ENCODE measurements at regions not wholly inside any gene's neighbourhood (a gene's known extent, or its start where the extent isn't known, plus 50 kb on each side); places are given as distances from the start of the nearest gene placed in this dataset.

DNA sequence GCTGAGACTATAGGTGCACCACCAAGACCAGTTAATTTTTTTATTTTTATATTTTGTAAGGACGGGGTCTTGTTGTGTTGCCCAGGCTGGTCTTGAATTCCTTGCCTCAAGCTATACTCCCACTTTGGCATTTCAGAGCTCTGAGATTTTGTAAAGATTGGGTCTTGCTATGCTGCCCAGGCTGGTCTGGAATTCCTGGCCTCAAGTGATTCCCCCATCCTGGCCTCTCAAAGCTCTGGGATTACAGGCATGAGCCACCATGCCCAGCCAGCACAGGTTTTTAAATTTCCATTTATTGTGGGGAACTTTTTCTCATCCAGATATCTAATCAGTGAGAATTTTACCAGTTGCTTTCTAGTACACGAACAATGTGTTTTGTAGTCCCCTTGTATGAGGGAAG lies 156.1 kb upstream of the VLDLR start:
- ChIA-PET CTCF (interaction anchor here (0.6 kb wide), 1 partner anchor 43 kb away, joined by 3 read pairs; no protein-coding TSS in a partner anchor), POLR2A (no interaction called here)
- no peaks in the 10 kb centered on the region for H3K36me3 ChIP-seq (ENCODE audit: control insufficient read depth in 2 of 2, insufficient read depth in 1 of 2, low read length in 2 of 2)
- TF ChIP-seq ZNF121 (tag by site-specific recombination; IDR thresholded peaks at IDR 0.05) (peak; percentile 48; the same call in 1 of the 2 replicates), ZNF138 (tag by site-specific recombination; IDR thresholded peaks at IDR 0.05; ENCODE audit: borderline replicate concordance) (no peak)
- no peaks in the 10 kb centered on the region for H3K9me3 ChIP-seq (ENCODE audit: control insufficient read depth, insufficient read depth, low read depth, low read length)
- no peak overlapping the region for H3K4me3 ChIP-seq (ENCODE audit: low read depth, low read length)
- H3K27ac ChIP-seq (ENCODE audit: extremely low read depth, low read depth, low read length): no peak overlapping the region; the same call in 1 of the 2 replicates
- peaks cover 22% of the 10 kb centered on the region for H3K4me1 ChIP-seq (ENCODE audit: control insufficient read depth, insufficient read depth, low read length)

DNA sequence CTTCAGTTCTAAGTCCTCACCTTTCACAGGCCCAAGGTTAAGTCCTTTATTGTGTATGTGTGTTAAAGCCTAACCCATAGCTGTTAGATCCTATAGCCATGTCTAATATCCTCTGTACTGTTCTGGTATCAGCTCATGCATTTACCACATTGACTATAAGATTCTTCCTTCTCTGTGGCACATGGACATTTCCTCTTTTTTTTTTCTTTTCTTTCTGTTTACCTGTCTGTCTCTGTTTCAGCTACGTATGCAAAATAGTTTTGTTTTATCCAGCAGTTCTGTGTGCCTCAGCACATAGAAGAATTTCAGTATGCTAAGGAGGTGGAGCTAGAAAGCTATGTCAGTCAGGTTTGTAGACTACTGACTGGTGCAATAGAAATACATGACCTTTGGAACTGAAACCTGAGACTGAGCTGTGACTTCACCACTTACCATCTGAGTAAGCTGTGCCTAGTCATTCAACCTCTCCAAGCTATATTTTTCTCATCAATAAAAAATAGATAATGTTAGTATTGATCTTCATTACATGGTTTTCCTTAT lies 155.6 kb upstream of the VLDLR start:
- no peak overlapping the region for H3K4me3 ChIP-seq (ENCODE audit: low read depth, low read length)
- no peaks in the 10 kb centered on the region for H3K9me3 ChIP-seq (ENCODE audit: control insufficient read depth, insufficient read depth, low read depth, low read length)
- peaks cover 22% of the 10 kb centered on the region for H3K4me1 ChIP-seq (ENCODE audit: control insufficient read depth, insufficient read depth, low read length)
- TF ChIP-seq, protein P1, sequence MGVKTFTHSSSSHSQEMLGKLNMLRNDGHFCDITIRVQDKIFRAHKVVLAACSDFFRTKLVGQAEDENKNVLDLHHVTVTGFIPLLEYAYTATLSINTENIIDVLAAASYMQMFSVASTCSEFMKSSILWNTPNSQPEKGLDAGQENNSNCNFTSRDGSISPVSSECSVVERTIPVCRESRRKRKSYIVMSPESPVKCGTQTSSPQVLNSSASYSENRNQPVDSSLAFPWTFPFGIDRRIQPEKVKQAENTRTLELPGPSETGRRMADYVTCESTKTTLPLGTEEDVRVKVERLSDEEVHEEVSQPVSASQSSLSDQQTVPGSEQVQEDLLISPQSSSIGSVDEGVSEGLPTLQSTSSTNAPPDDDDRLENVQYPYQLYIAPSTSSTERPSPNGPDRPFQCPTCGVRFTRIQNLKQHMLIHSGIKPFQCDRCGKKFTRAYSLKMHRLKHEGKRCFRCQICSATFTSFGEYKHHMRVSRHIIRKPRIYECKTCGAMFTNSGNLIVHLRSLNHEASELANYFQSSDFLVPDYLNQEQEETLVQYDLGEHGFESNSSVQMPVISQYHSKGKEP (tag by site-specific recombination; IDR thresholded peaks at IDR 0.05): no peak
- TF ChIP-seq, protein P2, sequence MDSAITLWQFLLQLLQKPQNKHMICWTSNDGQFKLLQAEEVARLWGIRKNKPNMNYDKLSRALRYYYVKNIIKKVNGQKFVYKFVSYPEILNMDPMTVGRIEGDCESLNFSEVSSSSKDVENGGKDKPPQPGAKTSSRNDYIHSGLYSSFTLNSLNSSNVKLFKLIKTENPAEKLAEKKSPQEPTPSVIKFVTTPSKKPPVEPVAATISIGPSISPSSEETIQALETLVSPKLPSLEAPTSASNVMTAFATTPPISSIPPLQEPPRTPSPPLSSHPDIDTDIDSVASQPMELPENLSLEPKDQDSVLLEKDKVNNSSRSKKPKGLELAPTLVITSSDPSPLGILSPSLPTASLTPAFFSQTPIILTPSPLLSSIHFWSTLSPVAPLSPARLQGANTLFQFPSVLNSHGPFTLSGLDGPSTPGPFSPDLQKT (IDR thresholded peaks at IDR 0.05; ENCODE audit: borderline replicate concordance, low read depth, low read length): no peak
- TF ChIP-seq OSR2 (tag by site-specific recombination; IDR thresholded peaks at IDR 0.05): 0 out of 2 replicates have a peak, but pooled peaks have one; percentile 25
- peak overlapping the region; percentile 21; the same call in 1 of the 2 replicates for H3K27ac ChIP-seq (ENCODE audit: extremely low read depth, low read depth, low read length)
- no peaks in the 10 kb centered on the region for H3K36me3 ChIP-seq (ENCODE audit: control insufficient read depth in 2 of 2, insufficient read depth in 1 of 2, low read length in 2 of 2)
- ChIA-PET CTCF (interaction anchor here (0.6 to 1.3 kb wide), 2 partner anchors 44 to 54 kb away, joined by 3 to 7 read pairs; no protein-coding TSS in a partner anchor), POLR2A (no interaction called here)

GRCh38 chr9:2466703-2467102 lies 154.9 kb upstream of the VLDLR start:
- Histone ChIP-seq H3K4me1 (ENCODE audit: control insufficient read depth, insufficient read depth, low read length) (peaks cover 22% of the 10 kb centered on the region), H3K36me3 (ENCODE audit: control insufficient read depth in 2 of 2, insufficient read depth in 1 of 2, low read length in 2 of 2) (no peaks in the 10 kb centered on the region), H3K9me3 (ENCODE audit: control insufficient read depth, insufficient read depth, low read depth, low read length) (no peaks in the 10 kb centered on the region), H3K4me3 (ENCODE audit: low read depth, low read length) (no peak overlapping the region), H3K27ac (ENCODE audit: extremely low read depth, low read depth, low read length) (0 out of 2 replicates have a peak overlapping the region, but pooled peaks have one; percentile 7)
- CTCF ChIA-PET: interaction anchor here (1.1 to 1.3 kb wide), 2 partner anchors 53 to 55 kb away, joined by 4 to 7 read pairs; no protein-coding TSS in a partner anchor
- POLR2A ChIA-PET: no interaction called here
- TF ChIP-seq, protein P3, sequence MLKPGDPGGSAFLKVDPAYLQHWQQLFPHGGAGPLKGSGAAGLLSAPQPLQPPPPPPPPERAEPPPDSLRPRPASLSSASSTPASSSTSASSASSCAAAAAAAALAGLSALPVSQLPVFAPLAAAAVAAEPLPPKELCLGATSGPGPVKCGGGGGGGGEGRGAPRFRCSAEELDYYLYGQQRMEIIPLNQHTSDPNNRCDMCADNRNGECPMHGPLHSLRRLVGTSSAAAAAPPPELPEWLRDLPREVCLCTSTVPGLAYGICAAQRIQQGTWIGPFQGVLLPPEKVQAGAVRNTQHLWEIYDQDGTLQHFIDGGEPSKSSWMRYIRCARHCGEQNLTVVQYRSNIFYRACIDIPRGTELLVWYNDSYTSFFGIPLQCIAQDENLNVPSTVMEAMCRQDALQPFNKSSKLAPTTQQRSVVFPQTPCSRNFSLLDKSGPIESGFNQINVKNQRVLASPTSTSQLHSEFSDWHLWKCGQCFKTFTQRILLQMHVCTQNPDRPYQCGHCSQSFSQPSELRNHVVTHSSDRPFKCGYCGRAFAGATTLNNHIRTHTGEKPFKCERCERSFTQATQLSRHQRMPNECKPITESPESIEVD (tag by site-specific recombination; IDR thresholded peaks at IDR 0.05): peak; percentile 90
- peak; percentile 22; the same call in 1 of the 2 replicates for TF ChIP-seq ZNF596 (tag by site-specific recombination; IDR thresholded peaks at IDR 0.05)
- TF ChIP-seq, protein P1 (tag by site-specific recombination; IDR thresholded peaks at IDR 0.05): peak; percentile 69; the same call in 1 of the 2 replicates
- TF ChIP-seq ZNF174 (tag by site-specific recombination; IDR thresholded peaks at IDR 0.05): no peak
- TF ChIP-seq ZBTB17 (tag by site-specific recombination; IDR thresholded peaks at IDR 0.05): peak; percentile 63; the same call in 1 of the 2 replicates
- TF ChIP-seq ZNF23 (tag by site-specific recombination; IDR thresholded peaks at IDR 0.05; ENCODE audit: borderline replicate concordance): no peak
- TF ChIP-seq, protein P4, sequence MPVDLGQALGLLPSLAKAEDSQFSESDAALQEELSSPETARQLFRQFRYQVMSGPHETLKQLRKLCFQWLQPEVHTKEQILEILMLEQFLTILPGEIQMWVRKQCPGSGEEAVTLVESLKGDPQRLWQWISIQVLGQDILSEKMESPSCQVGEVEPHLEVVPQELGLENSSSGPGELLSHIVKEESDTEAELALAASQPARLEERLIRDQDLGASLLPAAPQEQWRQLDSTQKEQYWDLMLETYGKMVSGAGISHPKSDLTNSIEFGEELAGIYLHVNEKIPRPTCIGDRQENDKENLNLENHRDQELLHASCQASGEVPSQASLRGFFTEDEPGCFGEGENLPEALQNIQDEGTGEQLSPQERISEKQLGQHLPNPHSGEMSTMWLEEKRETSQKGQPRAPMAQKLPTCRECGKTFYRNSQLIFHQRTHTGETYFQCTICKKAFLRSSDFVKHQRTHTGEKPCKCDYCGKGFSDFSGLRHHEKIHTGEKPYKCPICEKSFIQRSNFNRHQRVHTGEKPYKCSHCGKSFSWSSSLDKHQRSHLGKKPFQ (tag by site-specific recombination; IDR thresholded peaks at IDR 0.05): 0 out of 2 replicates have a peak, but pooled peaks have one; percentile 17
- 0 out of 2 replicates have a peak, but pooled peaks have one; percentile 49 for TF ChIP-seq ZNF335 (tag by site-specific recombination; conservative IDR thresholded peaks at IDR 0.05)
- peak; percentile 69 for TF ChIP-seq ZNF561 (tag by site-specific recombination; IDR thresholded peaks at IDR 0.05; ENCODE audit: borderline replicate concordance)
- peak; percentile 91 for TF ChIP-seq FEZF1 (tag by site-specific recombination; IDR thresholded peaks at IDR 0.05)
- TF ChIP-seq SP7 (tag by site-specific recombination; IDR thresholded peaks at IDR 0.05): 0 out of 2 replicates have a peak, but pooled peaks have one; percentile 47
- no peak for TF ChIP-seq PRDM1 (tag by site-specific recombination; IDR thresholded peaks at IDR 0.05)
- TF ChIP-seq IKZF3 (tag by site-specific recombination; IDR thresholded peaks at IDR 0.05): peak; percentile 81
- peak; percentile 30; the same call in 1 of the 2 replicates for TF ChIP-seq GLIS1 (tag by site-specific recombination; IDR thresholded peaks at IDR 0.05)
- TF ChIP-seq OSR2 (tag by site-specific recombination; IDR thresholded peaks at IDR 0.05): peak; percentile 62; the same call in 1 of the 2 replicates
- 0 out of 2 replicates have a peak, but pooled peaks have one; percentile 64 for TF ChIP-seq HOXD13 (CRISPR knock-in tag; IDR thresholded peaks at IDR 0.05; ENCODE audit: borderline replicate concordance)
- 0 out of 2 replicates have a peak, but pooled peaks have one; percentile 26 for TF ChIP-seq OVOL3 (tag by site-specific recombination; IDR thresholded peaks at IDR 0.05)
- TF ChIP-seq WT1 (tag by site-specific recombination; IDR thresholded peaks at IDR 0.05): peak; percentile 56
- TF ChIP-seq ZNF248 (tag by site-specific recombination; IDR thresholded peaks at IDR 0.05): no peak
